ENCODE measurements at regions not wholly inside any gene's neighbourhood (a gene's known extent, or its start where the extent isn't known, plus 50 kb on each side); places are given as distances from the start of the nearest gene placed in this dataset.

DNA sequence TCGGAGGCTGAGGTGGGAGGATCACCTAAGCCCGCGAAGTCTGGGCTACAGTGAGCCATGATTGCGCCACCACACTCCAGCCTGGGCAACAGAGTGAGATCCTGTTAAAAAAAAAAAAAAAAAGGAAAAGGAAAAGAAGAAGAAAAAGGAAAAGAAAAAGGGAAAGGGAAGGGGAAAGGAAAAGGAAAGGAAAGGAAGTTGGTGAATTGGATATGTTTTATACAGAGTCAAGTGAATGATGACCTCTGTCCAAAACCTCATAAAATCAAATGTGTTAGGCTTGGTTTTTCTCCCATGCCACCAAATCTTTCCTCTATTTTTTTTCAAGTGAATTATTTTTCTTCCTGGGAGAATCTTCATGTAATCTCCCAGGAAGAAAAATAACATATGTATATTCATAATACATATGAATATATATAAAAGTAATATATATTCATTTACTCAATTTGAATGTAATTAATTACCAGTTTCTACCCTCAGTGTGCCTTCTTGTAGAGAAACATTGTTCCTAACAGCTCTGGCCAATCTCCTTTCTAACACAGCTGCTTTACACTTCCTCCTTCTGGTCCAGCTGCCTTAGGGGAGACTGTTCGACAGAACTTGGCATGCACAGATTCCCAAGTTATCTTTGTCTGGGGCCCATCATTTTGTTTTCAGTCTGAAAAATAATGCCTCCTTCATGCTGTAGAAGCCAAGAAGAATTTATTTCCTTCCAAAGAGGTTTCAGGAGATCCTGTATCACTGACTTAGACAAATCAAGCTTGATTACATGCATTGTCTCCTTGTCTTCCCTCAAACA, 111.9 kb downstream of the CCDC34 start:
- ChIA-PET CTCF (ENCODE audit: low intra/inter-chr PET ratio) (no interaction called here), POLR2A (interaction anchor here (1.4 kb wide), 1 partner anchor 11 kb away, joined by 4 read pairs; no protein-coding TSS in a partner anchor)
- Histone ChIP-seq H3K4me2 (ENCODE audit: insufficient read depth, low read length) (no peak overlapping the region), H3K79me2 (ENCODE audit: control insufficient read depth, insufficient read depth, low read length) (no peaks in the 10 kb centered on the region), H4K20me1 (replicated peaks; ENCODE audit: control insufficient read depth, insufficient read depth, low read length) (no peaks in the 10 kb centered on the region), H2AFZ (ENCODE audit: low read depth, low read length) (no peak overlapping the region), H3K36me3 (ENCODE audit: control insufficient read depth, insufficient read depth, low read length) (no peaks in the 10 kb centered on the region), H3K9me3 (replicated peaks; ENCODE audit: control insufficient read depth, insufficient read depth, low read depth, low read length) (no peaks in the 10 kb centered on the region), H3K9me1 (ENCODE audit: control insufficient read depth, insufficient read depth, low read length) (no peaks in the 10 kb centered on the region), H3K4me3 (no peak overlapping the region), H3K4me1 (replicated peaks in 1 of 2; ENCODE audit: control insufficient read depth in 2 of 2, insufficient read depth in 2 of 2, low read length in 2 of 2) (no peaks in the 10 kb centered on the region), H3K9ac (ENCODE audit: insufficient read depth in 1 of 2, low read depth in 2 of 2, low read length in 2 of 2) (no peak overlapping the region), H3K27ac (ENCODE audit: extremely low read depth, low read depth, low read length) (no peak overlapping the region), H3K27me3 (ENCODE audit: control insufficient read depth in 2 of 2, insufficient read depth in 2 of 2, low read length in 2 of 2) (peaks cover 0 to 3% of the 10 kb centered on the region in 2 experiments; a peak in 2 of 5 replicates)
- in situ Hi-C loops (cut with MboI), result loop anchor here (10.0 kb wide), 1 partner anchor 66 kb away; no protein-coding TSS in a partner anchor
- no peak for TF ChIP-seq EP300 (IDR thresholded peaks at IDR 0.05; ENCODE audit: low read length)
- no peak for TF ChIP-seq CCAR2 (IDR thresholded peaks at IDR 0.05; ENCODE audit: low read depth, low read length)
- TF ChIP-seq, protein P1, sequence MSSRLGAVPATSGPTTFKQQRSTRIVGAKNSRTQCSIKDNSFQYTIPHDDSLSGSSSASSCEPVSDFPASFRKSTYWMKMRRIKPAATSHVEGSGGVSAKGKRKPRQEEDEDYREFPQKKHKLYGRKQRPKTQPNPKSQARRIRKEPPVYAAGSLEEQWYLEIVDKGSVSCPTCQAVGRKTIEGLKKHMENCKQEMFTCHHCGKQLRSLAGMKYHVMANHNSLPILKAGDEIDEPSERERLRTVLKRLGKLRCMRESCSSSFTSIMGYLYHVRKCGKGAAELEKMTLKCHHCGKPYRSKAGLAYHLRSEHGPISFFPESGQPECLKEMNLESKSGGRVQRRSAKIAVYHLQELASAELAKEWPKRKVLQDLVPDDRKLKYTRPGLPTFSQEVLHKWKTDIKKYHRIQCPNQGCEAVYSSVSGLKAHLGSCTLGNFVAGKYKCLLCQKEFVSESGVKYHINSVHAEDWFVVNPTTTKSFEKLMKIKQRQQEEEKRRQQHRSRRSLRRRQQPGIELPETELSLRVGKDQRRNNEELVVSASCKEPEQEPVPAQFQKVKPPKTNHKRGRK (tag; IDR thresholded peaks at IDR 0.05), result peak; percentile 57
- peak; percentile 43 for TF ChIP-seq ZNF121 (CRISPR knock-in tag; conservative IDR thresholded peaks at IDR 0.05)
- TF ChIP-seq SPI1 (IDR thresholded peaks at IDR 0.05; ENCODE audit: borderline replicate concordance, low read depth, low read length), result peak; percentile 34; the same call in 1 of the 2 replicates
- no peak for DNase-seq (ENCODE audit: extremely low read depth in 1 of 4, low spot score in 3 of 4)
- FAIRE-seq, result no peak
- ATAC-seq, result no peak
- intact Hi-C loops (cut with micrococcal nuclease), result no loop called here
- BruUV-seq (replicated peaks), result no TSS peak
- 0% methylated on average over 4 of the region's 5 CpGs for WGBS (ENCODE audit: insufficient coverage, low coverage, missing lambda C conversion rate)

All from K562 (cell line).